CD14-positive monocyte (primary cell): ENCODE measurements at regions not wholly inside any gene's neighbourhood (a gene's known extent, or its start where the extent isn't known, plus 50 kb on each side); places are given as distances from the start of the nearest gene placed in this dataset.

ENCODE experiments used
- DNase-seq, 3 donors: peaks; one replicate each; pipeline ENCODE4 v3.0.0-alpha.2; 2011 to 2022
- H2AFZ ChIP-seq: 2 replicates; pipeline ENCODE4 v1.6.0; 2012; ENCODE audit warnings: mild to moderate bottlenecking, low read depth, low read length, inconsistent platforms; ENCODE audit not compliant: insufficient read depth, poor library complexity, severe bottlenecking
- H3K27ac ChIP-seq, 2 donors: 1 replicate in 1 of 2; 2 replicates in 1 of 2; pipeline ENCODE4 v1.5.1; 2012 to 2013; ENCODE audit warnings: low read length in 2 of 2, control low read depth in 1 of 2, inconsistent platforms in 1 of 2, low read depth in 1 of 2, mild to moderate bottlenecking in 1 of 2
- H3K27me3 ChIP-seq, 2 donors: one replicate each; pipeline versions ENCODE4 v1.6.0 to v1.6.1; 2011 to 2013; ENCODE audit warnings: low read length in 2 of 2; ENCODE audit not compliant: control insufficient read depth in 2 of 2, insufficient read depth in 2 of 2
- H3K36me3 ChIP-seq, 2 donors: replicated peaks in 1 of 2; 1 replicate in 1 of 2; 2 replicates in 1 of 2; pipeline versions ENCODE4 v1.5.1 to v1.6.1; 2012 to 2013; ENCODE audit warnings: low read length in 2 of 2, control low read depth in 1 of 2, inconsistent platforms in 1 of 2, mild to moderate bottlenecking in 1 of 2; ENCODE audit not compliant: insufficient read depth in 2 of 2, control insufficient read depth in 1 of 2
- H3K4me1 ChIP-seq, 2 donors: 1 replicate in 1 of 2; 2 replicates in 1 of 2; pipeline versions ENCODE4 v1.5.1 to v1.6.1; 2012 to 2013; ENCODE audit warnings: low read length in 2 of 2, control low read depth in 1 of 2, inconsistent platforms in 1 of 2, mild to moderate bottlenecking in 1 of 2, moderate library complexity in 1 of 2; ENCODE audit not compliant: insufficient read depth in 2 of 2, control insufficient read depth in 1 of 2
- H3K4me2 ChIP-seq: replicated peaks from 2 replicates; pipeline ENCODE3; 2012; ENCODE audit warnings: low read length, moderate library complexity, mild to moderate bottlenecking; ENCODE audit not compliant: poor library complexity, severe bottlenecking; ENCODE audit errors: extremely low read depth
- H3K4me3 ChIP-seq, 3 experiments: fragments of 200-600 bp in 1 of 3; sonication (generic) in 1 of 3; replicated peaks in 1 of 3; 1 replicate in 2 of 3; 2 replicates in 1 of 3; pipeline ENCODE4 v1.5.1; 2011 to 2013; ENCODE audit warnings: low read length in 3 of 3, mild to moderate bottlenecking in 3 of 3, control low read depth in 2 of 3, low read depth in 2 of 3, inconsistent platforms in 1 of 3, moderate library complexity in 1 of 3
- H3K79me2 ChIP-seq: 2 replicates; pipeline ENCODE4 v1.6.0; 2012; ENCODE audit warnings: mild to moderate bottlenecking, control low read depth, inconsistent platforms, low read length, moderate library complexity; ENCODE audit not compliant: insufficient read depth
- H3K9ac ChIP-seq: 2 replicates; pipeline ENCODE4 v1.6.0; 2017; ENCODE audit warnings: low read length, mild to moderate bottlenecking; ENCODE audit not compliant: insufficient read depth, poor library complexity, severe bottlenecking
- H3K9me3 ChIP-seq, 2 donors: replicated peaks in 1 of 2; 1 replicate in 1 of 2; 2 replicates in 1 of 2; pipeline versions ENCODE4 v1.5.1 to v1.6.1; 2012 to 2013; ENCODE audit warnings: low read length in 2 of 2, control low read depth in 1 of 2; ENCODE audit not compliant: control insufficient read depth in 1 of 2, insufficient read depth in 1 of 2
- H4K20me1 ChIP-seq: 2 replicates; pipeline ENCODE4 v1.6.0; 2012; ENCODE audit warnings: mild to moderate bottlenecking, low read length, control low read depth, moderate library complexity; ENCODE audit not compliant: insufficient read depth
- H3K27ac Mint-ChIP-seq, 7 donors: one replicate each; pipeline ENCODE4 v1.8.0; 2020; ENCODE audit warnings: mild to moderate bottlenecking in 7 of 7, mixed read lengths in 7 of 7, moderate library complexity in 6 of 7, inconsistent platforms in 2 of 7
- H3K27me3 Mint-ChIP-seq, 3 donors: one replicate each; pipeline ENCODE4 v1.8.0; 2021 to 2022; ENCODE audit warnings: low read depth in 3 of 3, mild to moderate bottlenecking in 3 of 3, mixed read lengths in 3 of 3, moderate library complexity in 3 of 3, inconsistent platforms in 1 of 3
- H3K36me3 Mint-ChIP-seq, 2 donors: one replicate each; pipeline ENCODE4 v1.8.0; 2020; ENCODE audit warnings: mixed read lengths in 2 of 2, inconsistent platforms in 1 of 2, mild to moderate bottlenecking in 1 of 2
- H3K4me1 Mint-ChIP-seq: one replicate; pipeline ENCODE4 v1.8.0; 2020; ENCODE audit warnings: mild to moderate bottlenecking, mixed read lengths
- H3K4me3 Mint-ChIP-seq, 2 donors: one replicate each; pipeline ENCODE4 v1.8.0; 2020; ENCODE audit warnings: mild to moderate bottlenecking in 2 of 2, mixed read lengths in 2 of 2, moderate library complexity in 1 of 2
- H3K9me3 Mint-ChIP-seq, 7 donors: one replicate each; pipeline ENCODE4 v1.8.0; 2020 to 2022; ENCODE audit warnings: mixed read lengths in 7 of 7, mild to moderate bottlenecking in 6 of 7, moderate library complexity in 6 of 7, inconsistent platforms in 2 of 7
- WGBS: methylation state at CpG from one replicate; pipeline ENCODE4 v1.1.5; 2013; ENCODE audit warnings: missing lambda C conversion rate; ENCODE audit not compliant: insufficient coverage; 5-methylcytosine and 5-hydroxymethylcytosine counted together
- intact Hi-C, 2 donors: fragments of 100-400 bp; cut with micrococcal nuclease; formaldehyde crosslinking; loops; one replicate each; pipeline versions ENCODE4 v1.15.0 to v1.15.1; 2023
- TF ChIP-seq, protein P1 (sequence below): fragments of 200-600 bp; IDR thresholded peaks from one replicate; pipeline ENCODE4 v1.8.0; 2022; ENCODE audit warnings: antibody characterized with exemption, mild to moderate bottlenecking

- Mint-ChIP-seq H3K27me3 (peaks cover 3 to 7% (median 6%) of the 10 kb centered on the region in 3 donors), H3K36me3 (no peaks in the 10 kb centered on the region), H3K27ac (no peak overlapping the region), H3K4me1 (no peaks in the 10 kb centered on the region), H3K9me3 (peaks cover 0 to 4% (median 1%) of the 10 kb centered on the region in 7 donors), H3K4me3 (no peak overlapping the region)
- no peaks in the 10 kb centered on the region for H3K27me3 ChIP-seq
- intact Hi-C loops: no loop called here
- TF ChIP-seq, protein P1, sequence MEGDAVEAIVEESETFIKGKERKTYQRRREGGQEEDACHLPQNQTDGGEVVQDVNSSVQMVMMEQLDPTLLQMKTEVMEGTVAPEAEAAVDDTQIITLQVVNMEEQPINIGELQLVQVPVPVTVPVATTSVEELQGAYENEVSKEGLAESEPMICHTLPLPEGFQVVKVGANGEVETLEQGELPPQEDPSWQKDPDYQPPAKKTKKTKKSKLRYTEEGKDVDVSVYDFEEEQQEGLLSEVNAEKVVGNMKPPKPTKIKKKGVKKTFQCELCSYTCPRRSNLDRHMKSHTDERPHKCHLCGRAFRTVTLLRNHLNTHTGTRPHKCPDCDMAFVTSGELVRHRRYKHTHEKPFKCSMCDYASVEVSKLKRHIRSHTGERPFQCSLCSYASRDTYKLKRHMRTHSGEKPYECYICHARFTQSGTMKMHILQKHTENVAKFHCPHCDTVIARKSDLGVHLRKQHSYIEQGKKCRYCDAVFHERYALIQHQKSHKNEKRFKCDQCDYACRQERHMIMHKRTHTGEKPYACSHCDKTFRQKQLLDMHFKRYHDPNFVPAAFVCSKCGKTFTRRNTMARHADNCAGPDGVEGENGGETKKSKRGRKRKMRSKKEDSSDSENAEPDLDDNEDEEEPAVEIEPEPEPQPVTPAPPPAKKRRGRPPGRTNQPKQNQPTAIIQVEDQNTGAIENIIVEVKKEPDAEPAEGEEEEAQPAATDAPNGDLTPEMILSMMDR: no peak
- H3K4me3 ChIP-seq: no peak overlapping the region
- no peaks in the 10 kb centered on the region for H3K4me1 ChIP-seq
- no peak overlapping the region for H3K9ac ChIP-seq
- DNase-seq: no peak
- H3K27ac ChIP-seq: no peak overlapping the region
- no peak overlapping the region for H2AFZ ChIP-seq
- WGBS: 100% methylated on average over 1 of the region's 3 CpGs
- H3K4me2 ChIP-seq: no peak overlapping the region
- H3K36me3 ChIP-seq: no peaks in the 10 kb centered on the region
- H3K9me3 ChIP-seq: no peaks in the 10 kb centered on the region
- H4K20me1 ChIP-seq: no peaks in the 10 kb centered on the region
- H3K79me2 ChIP-seq: no peaks in the 10 kb centered on the region
These were observed 126.0 kb upstream of the VRK1 start for GRCh38 chr14:96671218-96671617.

DNA sequence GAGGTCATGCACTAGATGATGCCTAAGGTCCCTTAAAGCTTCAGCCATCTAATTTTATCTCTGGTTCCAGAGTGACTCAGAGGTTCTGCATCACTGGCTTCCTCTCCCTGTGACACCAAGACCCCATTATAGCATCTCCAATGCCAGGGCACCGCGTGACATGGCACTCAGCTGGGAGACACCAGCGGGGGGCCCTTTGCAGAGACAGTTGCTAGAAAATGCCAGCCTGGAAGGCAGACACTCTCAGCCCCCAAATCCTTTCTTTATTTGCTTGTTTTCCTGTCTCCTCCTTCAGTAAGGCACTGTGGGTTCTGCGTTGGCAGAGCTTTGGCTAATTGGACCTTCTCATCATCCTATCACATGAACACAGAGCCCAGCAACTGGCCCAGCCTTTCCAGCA, 123.5 kb upstream of the VRK1 start:
- H3K27ac ChIP-seq: no peak overlapping the region
- Mint-ChIP-seq H3K27ac (no peak overlapping the region), H3K9me3 (peaks cover 0 to 6% (median 3%) of the 10 kb centered on the region in 7 donors), H3K36me3 (no peaks in the 10 kb centered on the region), H3K27me3 (peaks cover 4 to 13% (median 5%) of the 10 kb centered on the region in 3 donors), H3K4me1 (no peaks in the 10 kb centered on the region), H3K4me3 (no peak overlapping the region)
- H3K36me3 ChIP-seq: no peaks in the 10 kb centered on the region
- intact Hi-C loops: no loop called here
- H3K79me2 ChIP-seq: no peaks in the 10 kb centered on the region
- no peak overlapping the region for H2AFZ ChIP-seq
- 92% methylated on average over 4 of the region's 4 CpGs for WGBS
- H3K4me3 ChIP-seq: no peak overlapping the region
- H4K20me1 ChIP-seq: no peaks in the 10 kb centered on the region
- H3K9ac ChIP-seq: no peak overlapping the region
- TF ChIP-seq, protein P1: no peak
- no peak overlapping the region for H3K4me2 ChIP-seq
- H3K9me3 ChIP-seq: no peaks in the 10 kb centered on the region
- H3K4me1 ChIP-seq: no peaks in the 10 kb centered on the region
- H3K27me3 ChIP-seq: no peaks in the 10 kb centered on the region
- no peak for DNase-seq
